GM06990 (cell line): ENCODE measurements at regions not wholly inside any gene's neighbourhood (a gene's known extent, or its start where the extent isn't known, plus 50 kb on each side); places are given as distances from the start of the nearest gene placed in this dataset.

Experiments
- DNase-seq: peaks from one replicate; pipeline ENCODE4 v3.0.0-alpha.2; 2011; ENCODE audit not compliant: insufficient read length; ENCODE audit errors: extremely low read depth
- H3K27me3 ChIP-seq: replicated peaks from 2 replicates; pipeline ENCODE4 v1.6.0; 2011; ENCODE audit warnings: low read length; ENCODE audit not compliant: control insufficient read depth, insufficient read depth
- H3K36me3 ChIP-seq: 2 replicates; pipeline ENCODE4 v1.5.1; 2011; ENCODE audit warnings: low read length; ENCODE audit not compliant: control insufficient read depth, insufficient read depth
- H3K4me3 ChIP-seq: replicated peaks from 2 replicates; pipeline ENCODE4 v1.5.1; 2011; ENCODE audit warnings: low read depth, mild to moderate bottlenecking, control low read depth, low read length
- CTCF ChIP-seq: IDR thresholded peaks from 2 replicates; pipeline ENCODE4 v1.5.1; 2011; ENCODE audit warnings: low read length, control low read depth, mild to moderate bottlenecking, inconsistent platforms; ENCODE audit not compliant: insufficient read depth, poor library complexity, severe bottlenecking

GRCh38 chr9:7957803-7958202 lies 158.2 kb upstream of the DMAC1 start:
- no peak overlapping the region for H3K4me3 ChIP-seq
- H3K27me3 ChIP-seq = no peaks in the 10 kb centered on the region
- no peak for DNase-seq
- TF ChIP-seq CTCF = no peak
- no peaks in the 10 kb centered on the region for H3K36me3 ChIP-seq

GRCh38 chr9:7947577-7947976 lies 148.0 kb upstream of the DMAC1 start:
- Histone ChIP-seq H3K27me3 (no peaks in the 10 kb centered on the region), H3K4me3 (no peak overlapping the region), H3K36me3 (no peaks in the 10 kb centered on the region)
- no peak for DNase-seq
- TF ChIP-seq CTCF = no peak

GRCh38 chr9:7946458-7946857 lies 146.9 kb upstream of the DMAC1 start:
- Histone ChIP-seq H3K36me3 (no peaks in the 10 kb centered on the region), H3K4me3 (no peak overlapping the region), H3K27me3 (no peaks in the 10 kb centered on the region)
- no peak for DNase-seq
- no peak for TF ChIP-seq CTCF

GRCh38 chr9:7944572-7944971 lies 145.0 kb upstream of the DMAC1 start:
- TF ChIP-seq CTCF = no peak
- Histone ChIP-seq H3K36me3 (no peaks in the 10 kb centered on the region), H3K27me3 (no peaks in the 10 kb centered on the region), H3K4me3 (no peak overlapping the region)
- DNase-seq = no peak

GRCh38 chr9:7937761-7938491 lies 138.3 kb upstream of the DMAC1 start:
- Histone ChIP-seq H3K36me3 (no peaks in the 10 kb centered on the region), H3K4me3 (no peak overlapping the region), H3K27me3 (no peaks in the 10 kb centered on the region)
- DNase-seq = no peak
- no peak for TF ChIP-seq CTCF

GRCh38 chr9:7936996-7937395 lies 137.4 kb upstream of the DMAC1 start:
- Histone ChIP-seq H3K36me3 (no peaks in the 10 kb centered on the region), H3K4me3 (no peak overlapping the region), H3K27me3 (no peaks in the 10 kb centered on the region)
- DNase-seq = no peak
- no peak for TF ChIP-seq CTCF
